ENCODE measurements at regions not wholly inside any gene's neighbourhood (a gene's known extent, or its start where the extent isn't known, plus 50 kb on each side); places are given as distances from the start of the nearest gene placed in this dataset.
"Not testable (repeated sequence)": the region's sequence is repeated elsewhere in the genome, so short reads cannot be mapped to it uniquely, and the experiment has no call there.

GRCh38 chr13:99693351-99693750 is 192.1 kb downstream of the TM9SF2 start:
- DNase-seq: no peak

- no peak for DNase-seq
Measured at GRCh38 chr13:99692854-99693253, 191.6 kb downstream of the TM9SF2 start.

DNA sequence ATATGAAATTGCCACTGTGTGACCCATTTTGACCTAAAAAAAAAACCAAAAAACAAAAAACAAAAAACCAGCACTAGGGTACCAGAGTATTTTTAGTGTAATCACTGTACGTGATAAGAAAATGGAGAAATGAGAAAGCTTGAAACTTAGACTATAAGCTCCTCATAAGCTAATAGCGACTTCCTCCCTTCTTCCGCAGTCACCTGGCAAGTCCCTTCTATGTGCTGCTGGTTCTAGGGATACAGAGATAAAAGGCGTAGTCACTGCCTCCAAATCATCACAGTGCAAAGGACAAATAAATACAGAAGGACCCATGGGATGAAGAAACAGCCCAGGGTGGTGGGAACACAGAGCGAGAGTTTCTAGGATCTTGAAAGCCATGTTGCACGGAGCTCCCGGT is 190.3 kb downstream of the TM9SF2 start:
- DNase-seq: no peak

DNA sequence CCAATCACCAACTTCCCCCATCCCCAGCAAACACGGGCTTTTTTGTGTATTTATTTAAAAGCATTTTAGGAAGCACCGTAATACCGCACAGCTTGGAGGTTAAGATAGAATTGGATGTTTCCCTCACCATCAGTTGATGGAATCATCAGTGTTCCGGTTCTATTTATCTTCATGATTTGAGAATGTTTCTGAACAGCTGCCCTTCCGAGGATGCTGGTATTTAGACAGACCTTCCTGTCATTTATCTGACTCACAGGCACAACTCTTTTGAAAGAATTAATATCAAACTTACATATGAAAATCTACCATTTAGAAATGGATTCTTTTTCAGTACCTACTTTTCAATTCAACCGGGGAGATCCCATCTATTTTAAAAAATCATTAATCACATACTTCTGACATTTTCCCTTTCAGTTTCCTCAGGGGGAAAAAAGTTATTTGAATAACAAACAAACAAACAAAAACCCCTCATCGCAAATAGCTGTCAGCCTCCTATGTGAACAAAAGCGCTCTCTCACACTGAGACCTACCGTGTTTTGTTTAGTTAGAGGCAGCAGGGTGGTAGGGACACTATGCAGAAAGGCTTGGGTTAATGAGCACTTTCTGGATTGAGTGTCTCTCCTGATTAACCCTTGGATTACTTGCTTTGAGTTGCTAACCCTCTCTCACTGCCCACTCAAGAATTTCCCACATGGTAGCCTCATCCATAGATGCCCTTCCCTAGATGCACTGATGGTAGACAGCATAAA is 189.3 kb downstream of the TM9SF2 start:
- no peak for DNase-seq

GRCh38 chr13:99689955-99690354 is 188.7 kb downstream of the TM9SF2 start:
- DNase-seq: no peak

GRCh38 chr13:99688776-99689175 is 187.5 kb downstream of the TM9SF2 start:
- no peak for DNase-seq

GRCh38 chr13:99687723-99688397 is 186.6 kb downstream of the TM9SF2 start:
- no peak for DNase-seq

DNA sequence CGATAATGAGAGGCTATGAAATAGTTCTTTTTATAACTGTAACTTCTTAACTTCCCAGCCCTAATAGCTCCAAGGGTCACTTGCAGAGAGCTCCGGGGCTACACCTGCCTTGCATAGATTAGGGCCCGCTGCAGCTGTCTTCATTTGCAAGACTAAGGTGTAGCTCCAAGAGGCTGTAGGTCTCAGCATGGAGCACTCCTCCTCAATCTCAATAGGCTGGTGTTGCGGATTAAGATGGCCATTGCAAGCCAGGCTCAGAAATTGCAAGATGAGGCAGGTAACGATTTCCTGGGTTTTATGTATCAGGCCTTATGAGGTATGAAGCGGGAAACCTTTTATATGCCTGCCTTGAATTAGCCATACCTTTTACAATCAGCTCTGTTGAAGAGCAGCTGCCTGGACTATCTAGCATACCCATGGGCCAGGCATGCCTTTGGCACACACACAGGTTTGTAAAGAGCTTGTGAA is 185.7 kb downstream of the TM9SF2 start:
- no peak for DNase-seq

DNA sequence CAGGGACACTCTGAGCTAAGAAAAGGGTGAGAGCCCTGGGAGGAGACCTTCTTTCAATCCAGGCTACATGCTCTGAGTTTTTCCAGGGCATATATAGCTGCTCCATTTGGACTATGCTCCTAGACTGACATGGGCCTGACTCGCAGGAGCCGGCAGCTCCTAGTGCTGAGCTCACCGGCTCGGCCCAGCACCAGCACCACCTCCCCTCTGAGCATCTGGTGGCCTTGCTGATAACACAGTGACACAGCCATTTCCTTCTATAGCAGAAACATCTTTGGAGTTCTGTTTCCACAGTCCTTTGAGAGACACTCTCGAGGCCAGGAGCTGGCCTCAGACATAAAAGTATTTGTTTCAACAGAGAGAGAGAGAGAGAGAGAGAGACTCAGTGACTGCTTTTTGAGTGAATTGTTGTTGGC is 184.9 kb downstream of the TM9SF2 start:
- no peak for DNase-seq

GRCh38 chr13:99681695-99682094 is 180.4 kb downstream of the TM9SF2 start:
- peak; percentile 19 for DNase-seq

GRCh38 chr13:99677116-99677951 is 176.1 kb downstream of the TM9SF2 start:
- DNase-seq: peak; percentile 88

- DNase-seq: no peak
Measured at GRCh38 chr13:99671746-99672145, 170.5 kb downstream of the TM9SF2 start.

GRCh38 chr13:99669096-99669495 is 167.8 kb downstream of the TM9SF2 start:
- DNase-seq: not testable (repeated sequence)

DNA sequence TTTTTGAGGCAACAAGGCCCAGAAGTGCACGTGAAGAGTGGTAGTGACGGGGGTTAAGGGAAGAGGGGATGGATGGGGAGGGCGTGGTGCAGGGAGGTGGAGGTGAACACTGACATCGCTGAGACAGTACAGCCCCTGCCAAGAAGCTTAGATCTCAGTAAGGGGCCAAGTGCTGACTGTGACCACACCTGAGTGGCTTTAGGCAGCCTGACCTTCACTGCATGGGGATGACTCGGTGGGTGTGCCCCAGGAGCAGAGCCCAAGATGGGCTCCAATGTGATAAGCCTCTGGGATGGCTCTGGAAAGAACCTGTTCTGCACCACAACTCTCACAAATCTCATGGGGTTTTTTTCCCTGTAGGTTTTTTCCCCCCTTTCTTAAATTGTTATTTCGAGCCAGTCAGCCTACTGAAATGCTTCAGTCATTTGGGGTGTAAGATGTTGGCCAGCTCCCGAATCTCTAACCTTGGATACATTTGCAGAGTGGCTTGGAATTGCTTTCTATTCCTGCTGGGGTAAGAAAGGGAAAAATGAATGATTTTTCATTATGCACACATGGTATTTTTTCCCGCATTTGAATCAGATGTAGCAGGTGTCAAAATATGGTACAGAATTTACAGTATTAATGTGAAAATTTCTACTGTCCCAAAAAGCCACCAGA is 165.0 kb downstream of the TM9SF2 start:
- DNase-seq: no peak

GRCh38 chr13:99665711-99666110 is 164.4 kb downstream of the TM9SF2 start:
- no peak for DNase-seq

- no peak for DNase-seq
Measured at GRCh38 chr13:99663908-99664307, 162.6 kb downstream of the TM9SF2 start.

- peak; percentile 35 for DNase-seq
Measured at GRCh38 chr13:99663185-99663825, 162.0 kb downstream of the TM9SF2 start.

- no peak for DNase-seq
Measured at GRCh38 chr13:99662678-99663077, 161.4 kb downstream of the TM9SF2 start.

DNA sequence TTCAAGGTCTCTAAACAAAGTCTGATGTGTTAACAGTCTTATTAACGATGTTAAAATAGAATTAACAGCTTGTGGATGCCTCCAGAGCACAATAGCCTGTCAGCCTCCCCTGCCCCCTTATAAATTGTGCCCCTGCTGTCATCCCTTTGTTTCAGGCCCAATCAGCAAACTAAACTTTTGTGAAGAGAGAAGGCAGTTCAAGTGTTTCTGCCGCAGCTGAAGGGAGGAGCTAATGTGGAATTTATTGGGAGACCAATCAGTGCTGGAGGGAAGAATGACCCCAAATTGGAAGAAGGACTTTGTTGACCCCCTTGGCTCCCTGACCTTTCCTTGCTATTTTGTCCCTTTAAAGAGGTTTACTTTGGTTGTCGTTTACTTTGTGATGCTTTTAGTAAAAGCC is 160.5 kb downstream of the TM9SF2 start:
- no peak for DNase-seq

- no peak for DNase-seq
Measured at GRCh38 chr13:99659866-99660554, 158.7 kb downstream of the TM9SF2 start.

- DNase-seq: no peak
Measured at GRCh38 chr13:99659226-99659625, 158.0 kb downstream of the TM9SF2 start.

All from NCI-H2171 (cell line).